ENCODE measurements at regions not wholly inside any gene's neighbourhood (a gene's known extent, or its start where the extent isn't known, plus 50 kb on each side); places are given as distances from the start of the nearest gene placed in this dataset.

GRCh38 chr3:13145131-13145825 is 72.0 kb upstream of the IQSEC1 start:
- no peaks in the 10 kb centered on the region for H3K9me3 ChIP-seq (replicated peaks; ENCODE audit: insufficient read depth, low read length)
- no peak for TF ChIP-seq CTCF (IDR thresholded peaks at IDR 0.05; ENCODE audit: low read length)
- no peak overlapping the region for H3K9ac ChIP-seq (ENCODE audit: low read length)
- no peak for DNase-seq
- H4K20me1 ChIP-seq (ENCODE audit: insufficient read depth, low read length): no peaks in the 10 kb centered on the region
- H3K9me2 ChIP-seq (replicated peaks; ENCODE audit: insufficient read depth, low read length): no peaks in the 10 kb centered on the region
- no peak overlapping the region for H2AFZ ChIP-seq (ENCODE audit: low read length)
- H3K4me3 ChIP-seq (ENCODE audit: low read length): no peak overlapping the region
- H3F3A ChIP-seq (ENCODE audit: insufficient read depth, low read length): no peaks in the 10 kb centered on the region
- no peaks in the 10 kb centered on the region for H3K27me3 ChIP-seq (replicated peaks; ENCODE audit: insufficient read depth, low read length)
- H3K79me2 ChIP-seq (ENCODE audit: low read length): no peaks in the 10 kb centered on the region
- no peaks in the 10 kb centered on the region; the same call in 1 of the 2 replicates for H3K4me1 ChIP-seq (ENCODE audit: low read length)
- H3K27ac ChIP-seq (ENCODE audit: low read length): no peak overlapping the region
- no peak overlapping the region for H3K4me2 ChIP-seq (ENCODE audit: low read depth, low read length)
- no peaks in the 10 kb centered on the region for H3K36me3 ChIP-seq (replicated peaks; ENCODE audit: insufficient read depth, low read length)

GRCh38 chr3:13144163-13145023 is 71.2 kb upstream of the IQSEC1 start:
- no peaks in the 10 kb centered on the region for H3K27me3 ChIP-seq (replicated peaks; ENCODE audit: insufficient read depth, low read length)
- H3K9me2 ChIP-seq (replicated peaks; ENCODE audit: insufficient read depth, low read length): no peaks in the 10 kb centered on the region
- DNase-seq: no peak
- no peaks in the 10 kb centered on the region for H3F3A ChIP-seq (ENCODE audit: insufficient read depth, low read length)
- H3K9me3 ChIP-seq (replicated peaks; ENCODE audit: insufficient read depth, low read length): no peaks in the 10 kb centered on the region
- no peaks in the 10 kb centered on the region for H3K79me2 ChIP-seq (ENCODE audit: low read length)
- H3K4me2 ChIP-seq (ENCODE audit: low read depth, low read length): no peak overlapping the region
- H3K4me1 ChIP-seq (ENCODE audit: low read length): no peaks in the 10 kb centered on the region
- TF ChIP-seq EZH2phosphoT487 (IDR thresholded peaks at IDR 0.05; ENCODE audit: low read length): no peak
- no peak for TF ChIP-seq CTCF (IDR thresholded peaks at IDR 0.05; ENCODE audit: low read length)
- TF ChIP-seq EZH2 (optimal IDR thresholded peaks at IDR 0.05; ENCODE audit: low read depth, low read length): no peak
- no peak overlapping the region for H3K4me3 ChIP-seq (ENCODE audit: low read length)
- H3K36me3 ChIP-seq (replicated peaks; ENCODE audit: insufficient read depth, low read length): no peaks in the 10 kb centered on the region
- H3K9ac ChIP-seq (ENCODE audit: low read length): no peak overlapping the region
- no peaks in the 10 kb centered on the region for H4K20me1 ChIP-seq (ENCODE audit: insufficient read depth, low read length)
- H2AFZ ChIP-seq (ENCODE audit: low read length): no peak overlapping the region
- H3K27ac ChIP-seq (ENCODE audit: low read length): no peak overlapping the region

- H3K4me2 ChIP-seq (ENCODE audit: low read depth, low read length): no peak overlapping the region
- H3K27ac ChIP-seq (ENCODE audit: low read length): no peak overlapping the region
- no peaks in the 10 kb centered on the region for H3K36me3 ChIP-seq (replicated peaks; ENCODE audit: insufficient read depth, low read length)
- no peak overlapping the region for H3K4me3 ChIP-seq (ENCODE audit: low read length)
- H3K79me2 ChIP-seq (ENCODE audit: low read length): no peaks in the 10 kb centered on the region
- H2AFZ ChIP-seq (ENCODE audit: low read length): no peak overlapping the region
- no peak for DNase-seq
- H4K20me1 ChIP-seq (ENCODE audit: insufficient read depth, low read length): no peaks in the 10 kb centered on the region
- H3K9me2 ChIP-seq (replicated peaks; ENCODE audit: insufficient read depth, low read length): no peaks in the 10 kb centered on the region
- H3F3A ChIP-seq (ENCODE audit: insufficient read depth, low read length): no peaks in the 10 kb centered on the region
- H3K4me1 ChIP-seq (ENCODE audit: low read length): no peaks in the 10 kb centered on the region
- TF ChIP-seq EZH2 (optimal IDR thresholded peaks at IDR 0.05; ENCODE audit: low read depth, low read length) (no peak), CTCF (IDR thresholded peaks at IDR 0.05; ENCODE audit: low read length) (no peak), EZH2phosphoT487 (IDR thresholded peaks at IDR 0.05; ENCODE audit: low read length) (no peak)
- H3K9ac ChIP-seq (ENCODE audit: low read length): no peak overlapping the region
- no peaks in the 10 kb centered on the region for H3K9me3 ChIP-seq (replicated peaks; ENCODE audit: insufficient read depth, low read length)
- no peaks in the 10 kb centered on the region for H3K27me3 ChIP-seq (replicated peaks; ENCODE audit: insufficient read depth, low read length)
Observed at GRCh38 chr3:13143381-13144004, 70.3 kb upstream of the IQSEC1 start.
